Neural crest cell (in vitro differentiated cells): ENCODE measurements at regions not wholly inside any gene's neighbourhood (a gene's known extent, or its start where the extent isn't known, plus 50 kb on each side); places are given as distances from the start of the nearest gene placed in this dataset.
A peak's percentile ranks its signal among the peaks of the same experiment; 100 is the strongest.

Experiments
- DNase-seq: peaks from one replicate; pipeline ENCODE4 v3.0.0; 2021; ENCODE audit warnings: low read depth, mixed read lengths, low spot score
- H3K27ac Mint-ChIP-seq: one replicate; pipeline ENCODE4 v1.8.0; 2021; ENCODE audit warnings: mild to moderate bottlenecking, mixed read lengths; ENCODE audit not compliant: unreplicated experiment
- H3K27me3 Mint-ChIP-seq: 2 replicates; pipeline ENCODE4 v1.8.0; 2021; ENCODE audit warnings: low read depth, mild to moderate bottlenecking, mixed read lengths
- H3K36me3 Mint-ChIP-seq: 2 replicates; pipeline ENCODE4 v1.8.0; 2021; ENCODE audit warnings: low read depth, mild to moderate bottlenecking, mixed read lengths
- H3K4me1 Mint-ChIP-seq: 2 replicates; pipeline ENCODE4 v1.8.0; 2021; ENCODE audit warnings: mixed read lengths
- H3K4me3 Mint-ChIP-seq: one replicate; pipeline ENCODE4 v1.8.0; 2021; ENCODE audit warnings: mild to moderate bottlenecking, mixed read lengths
- H3K9me3 Mint-ChIP-seq: 2 replicates; pipeline ENCODE4 v1.8.0; 2021; ENCODE audit warnings: mixed read lengths
- CTCF ChIP-seq: fragments of 200-600 bp; sonication (generic); conservative IDR thresholded peaks from 2 replicates; pipeline ENCODE4 v1.5.0; 2021; ENCODE audit warnings: antibody characterized with exemption, mild to moderate bottlenecking

- Mint-ChIP-seq H3K9me3 (no peaks in the 10 kb centered on the region), H3K27ac (no peak overlapping the region), H3K4me3 (no peak overlapping the region), H3K27me3 (peaks cover 6% of the 10 kb centered on the region), H3K4me1 (no peaks in the 10 kb centered on the region), H3K36me3 (peaks cover 2% of the 10 kb centered on the region)
- DNase-seq, result no peak
- TF ChIP-seq CTCF, result no peak
These were observed 159.4 kb upstream of the SMARCA2 start for GRCh38 chr9:1855726-1856125.

GRCh38 chr9:1857808-1858207 lies 157.3 kb upstream of the SMARCA2 start:
- no peaks in the 10 kb centered on the region for H3K4me1 Mint-ChIP-seq
- no peak overlapping the region for H3K27ac Mint-ChIP-seq

GRCh38 chr9:1869843-1870242 lies 145.3 kb upstream of the SMARCA2 start:
- Mint-ChIP-seq H3K36me3 (no peaks in the 10 kb centered on the region), H3K4me1 (peaks cover 11% of the 10 kb centered on the region), H3K27ac (no peak overlapping the region), H3K27me3 (peaks cover 23% of the 10 kb centered on the region), H3K4me3 (no peak overlapping the region), H3K9me3 (peaks cover 3% of the 10 kb centered on the region)
- TF ChIP-seq CTCF, result peak; percentile 70
- peak; percentile 14 for DNase-seq

More at GRCh38 chr9:1857808-1858207, 157.3 kb upstream of the SMARCA2 start:
- Mint-ChIP-seq H3K36me3 (peaks cover under 1% of the 10 kb centered on the region), H3K9me3 (peaks cover under 1% of the 10 kb centered on the region), H3K4me3 (no peak overlapping the region), H3K27me3 (peaks cover 16% of the 10 kb centered on the region)
- DNase-seq, result no peak
- TF ChIP-seq CTCF, result no peak

GRCh38 chr9:1870915-1871314 lies 144.2 kb upstream of the SMARCA2 start:
- Mint-ChIP-seq H3K36me3 (no peaks in the 10 kb centered on the region), H3K4me1 (peaks cover 11% of the 10 kb centered on the region), H3K9me3 (peaks cover 3% of the 10 kb centered on the region), H3K4me3 (no peak overlapping the region), H3K27me3 (peaks cover 23% of the 10 kb centered on the region), H3K27ac (no peak overlapping the region)
- DNase-seq, result no peak
- TF ChIP-seq CTCF, result no peak

- no peak for DNase-seq
- no peak overlapping the region for H3K4me3 Mint-ChIP-seq
- H3K36me3 Mint-ChIP-seq, result no peaks in the 10 kb centered on the region
- peaks cover 3% of the 10 kb centered on the region for H3K9me3 Mint-ChIP-seq
- TF ChIP-seq CTCF, result no peak
- H3K27ac Mint-ChIP-seq, result no peak overlapping the region
- peaks cover 16% of the 10 kb centered on the region for H3K27me3 Mint-ChIP-seq
- H3K4me1 Mint-ChIP-seq, result peaks cover 11% of the 10 kb centered on the region
These were observed 143.3 kb upstream of the SMARCA2 start for GRCh38 chr9:1871626-1872419.
